ENCODE measurements at regions not wholly inside any gene's neighbourhood (a gene's known extent, or its start where the extent isn't known, plus 50 kb on each side); places are given as distances from the start of the nearest gene placed in this dataset.

GRCh38 chr20:52610749-52611148 is 361.4 kb upstream of the TSHZ2 start:
- Histone ChIP-seq H3K36me3 (ENCODE audit: control insufficient read depth in 2 of 2, insufficient read depth in 2 of 2, low read length in 1 of 2) (no peaks in the 10 kb centered on the region), H3K9me3 (replicated peaks; ENCODE audit: control insufficient read depth, insufficient read depth, low read length) (no peaks in the 10 kb centered on the region), H3K27me3 (replicated peaks in 1 of 2; ENCODE audit: control insufficient read depth in 2 of 2, insufficient read depth in 2 of 2, low read length in 1 of 2) (no peaks in the 10 kb centered on the region), H4K20me1 (ENCODE audit: control insufficient read depth, insufficient read depth) (no peaks in the 10 kb centered on the region), H3K79me2 (ENCODE audit: control insufficient read depth, insufficient read depth, low read length) (no peaks in the 10 kb centered on the region), H3K27ac (ENCODE audit: control insufficient read depth, insufficient read depth) (no peak overlapping the region), H3K4me2 (ENCODE audit: control insufficient read depth, insufficient read depth) (no peak overlapping the region), H3K4me1 (ENCODE audit: control insufficient read depth, insufficient read depth, low read length) (no peaks in the 10 kb centered on the region), H3K4me3 (no peak overlapping the region), H3K9ac (ENCODE audit: control insufficient read depth, insufficient read depth, low read length) (no peak overlapping the region), H2AFZ (ENCODE audit: control insufficient read depth, low read depth, low read length) (no peak overlapping the region)
- FAIRE-seq (no peak), ATAC-seq (no peak), DNase-seq (ENCODE audit: low read depth, low spot score) (no peak)
- SMC1A ChIA-PET (ENCODE audit: uncharacterized antibody, unreplicated experiment): no interaction called here
- RAD21 ChIA-PET (ENCODE audit: unreplicated experiment): no interaction called here
- in situ Hi-C loops (cut with MboI) (no loop called here), intact Hi-C loops (cut with micrococcal nuclease; ENCODE audit: unreplicated experiment) (no loop called here)
- TF ChIP-seq FOS (IDR thresholded peaks at IDR 0.05; ENCODE audit: borderline replicate concordance, extremely low read depth, insufficient read length) (no peak), ATF3 (IDR thresholded peaks at IDR 0.05; ENCODE audit: borderline replicate concordance, extremely low read depth, low read depth, low read length) (no peak), HDAC2 (IDR thresholded peaks at IDR 0.05) (no peak), ZSCAN29 (IDR thresholded peaks at IDR 0.05) (no peak), ETV6 (conservative IDR thresholded peaks at IDR 0.05 in 1 of 2, IDR thresholded peaks at IDR 0.05 in 1 of 2; ENCODE audit: borderline replicate concordance in 1 of 2, low read depth in 1 of 2) (no peak), POLR2A (IDR thresholded peaks at IDR 0.05; ENCODE audit: low read depth, low read length) (no peak), ZNF24 (IDR thresholded peaks at IDR 0.05) (no peak)
- no TSS peak for BruUV-seq (replicated peaks)
- POLR2A ChIA-PET: no interaction called here
- CTCF ChIA-PET: interaction anchor here (0.6 kb wide), 1 partner anchor 68 kb away, joined by 3 read pairs; no protein-coding TSS in a partner anchor

- Histone ChIP-seq H3K9ac (ENCODE audit: control insufficient read depth, insufficient read depth, low read length) (no peak overlapping the region), H3K4me3 (no peak overlapping the region), H3K9me3 (replicated peaks; ENCODE audit: control insufficient read depth, insufficient read depth, low read length) (no peaks in the 10 kb centered on the region), H3K27ac (ENCODE audit: control insufficient read depth, insufficient read depth) (no peak overlapping the region), H3K27me3 (replicated peaks in 1 of 2; ENCODE audit: control insufficient read depth in 2 of 2, insufficient read depth in 2 of 2, low read length in 1 of 2) (no peaks in the 10 kb centered on the region), H4K20me1 (ENCODE audit: control insufficient read depth, insufficient read depth) (no peaks in the 10 kb centered on the region), H3K36me3 (ENCODE audit: control insufficient read depth in 2 of 2, insufficient read depth in 2 of 2, low read length in 1 of 2) (no peaks in the 10 kb centered on the region), H3K79me2 (ENCODE audit: control insufficient read depth, insufficient read depth, low read length) (no peaks in the 10 kb centered on the region), H2AFZ (ENCODE audit: control insufficient read depth, low read depth, low read length) (no peak overlapping the region), H3K4me1 (ENCODE audit: control insufficient read depth, insufficient read depth, low read length) (no peaks in the 10 kb centered on the region), H3K4me2 (ENCODE audit: control insufficient read depth, insufficient read depth) (no peak overlapping the region)
- in situ Hi-C loops (cut with MboI): no loop called here
- ChIA-PET SMC1A (ENCODE audit: uncharacterized antibody, unreplicated experiment) (no interaction called here), CTCF (no interaction called here), RAD21 (ENCODE audit: unreplicated experiment) (no interaction called here), POLR2A (no interaction called here)
- no peak for FAIRE-seq
- DNase-seq (ENCODE audit: low read depth, low spot score): no peak
- TF ChIP-seq ZNF384 (IDR thresholded peaks at IDR 0.05; ENCODE audit: borderline replicate concordance, low read depth, low read length): no peak
- intact Hi-C loops (cut with micrococcal nuclease; ENCODE audit: unreplicated experiment): no loop called here
- no peak for ATAC-seq
- WGBS (ENCODE audit: insufficient coverage, insufficient replicate concordance, low lambda C conversion rate, missing lambda C conversion rate): 20% methylated on average over 4 of the region's 4 CpGs
- no TSS peak for BruUV-seq (replicated peaks)
These were observed 370.7 kb upstream of the TSHZ2 start for GRCh38 chr20:52601295-52601971.

Data from GM12878 (cell line).